ENCODE measurements at regions not wholly inside any gene's neighbourhood (a gene's known extent, or its start where the extent isn't known, plus 50 kb on each side); places are given as distances from the start of the nearest gene placed in this dataset.

DNA sequence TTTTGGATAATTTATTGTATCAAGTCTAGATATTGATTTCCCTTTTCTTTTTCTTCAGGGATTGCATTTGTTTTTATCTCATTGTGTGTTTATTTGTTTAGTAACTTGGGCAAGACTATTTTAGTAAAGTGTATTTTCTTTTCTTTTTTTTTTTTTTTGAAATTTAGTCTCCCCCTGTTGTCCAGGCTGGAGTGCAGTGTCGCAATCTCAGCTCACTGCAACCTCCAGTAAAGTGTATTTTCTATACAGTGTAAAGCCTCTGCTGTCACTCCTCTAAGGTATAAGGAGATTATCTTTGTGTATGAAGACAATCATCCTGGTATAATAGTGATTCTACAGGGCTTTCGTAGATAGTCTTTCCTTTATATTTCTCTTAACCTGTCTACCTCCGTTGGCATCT, 2546.0 kb downstream of the PCDH9 start:
- Histone ChIP-seq H3K9me3 (peaks cover 7% of the 10 kb centered on the region), H3K4me1 (no peaks in the 10 kb centered on the region), H3K36me3 (no peaks in the 10 kb centered on the region), H3K27me3 (ENCODE audit: low read depth) (no peaks in the 10 kb centered on the region), H3K27ac (no peak overlapping the region), H3K4me3 (no peak overlapping the region)
- ATAC-seq = no peak
- TF ChIP-seq, protein P1, sequence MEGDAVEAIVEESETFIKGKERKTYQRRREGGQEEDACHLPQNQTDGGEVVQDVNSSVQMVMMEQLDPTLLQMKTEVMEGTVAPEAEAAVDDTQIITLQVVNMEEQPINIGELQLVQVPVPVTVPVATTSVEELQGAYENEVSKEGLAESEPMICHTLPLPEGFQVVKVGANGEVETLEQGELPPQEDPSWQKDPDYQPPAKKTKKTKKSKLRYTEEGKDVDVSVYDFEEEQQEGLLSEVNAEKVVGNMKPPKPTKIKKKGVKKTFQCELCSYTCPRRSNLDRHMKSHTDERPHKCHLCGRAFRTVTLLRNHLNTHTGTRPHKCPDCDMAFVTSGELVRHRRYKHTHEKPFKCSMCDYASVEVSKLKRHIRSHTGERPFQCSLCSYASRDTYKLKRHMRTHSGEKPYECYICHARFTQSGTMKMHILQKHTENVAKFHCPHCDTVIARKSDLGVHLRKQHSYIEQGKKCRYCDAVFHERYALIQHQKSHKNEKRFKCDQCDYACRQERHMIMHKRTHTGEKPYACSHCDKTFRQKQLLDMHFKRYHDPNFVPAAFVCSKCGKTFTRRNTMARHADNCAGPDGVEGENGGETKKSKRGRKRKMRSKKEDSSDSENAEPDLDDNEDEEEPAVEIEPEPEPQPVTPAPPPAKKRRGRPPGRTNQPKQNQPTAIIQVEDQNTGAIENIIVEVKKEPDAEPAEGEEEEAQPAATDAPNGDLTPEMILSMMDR (IDR thresholded peaks at IDR 0.05) = no peak
- no peak for DNase-seq
- intact Hi-C loops (cut with DNase I) = no loop called here

DNA sequence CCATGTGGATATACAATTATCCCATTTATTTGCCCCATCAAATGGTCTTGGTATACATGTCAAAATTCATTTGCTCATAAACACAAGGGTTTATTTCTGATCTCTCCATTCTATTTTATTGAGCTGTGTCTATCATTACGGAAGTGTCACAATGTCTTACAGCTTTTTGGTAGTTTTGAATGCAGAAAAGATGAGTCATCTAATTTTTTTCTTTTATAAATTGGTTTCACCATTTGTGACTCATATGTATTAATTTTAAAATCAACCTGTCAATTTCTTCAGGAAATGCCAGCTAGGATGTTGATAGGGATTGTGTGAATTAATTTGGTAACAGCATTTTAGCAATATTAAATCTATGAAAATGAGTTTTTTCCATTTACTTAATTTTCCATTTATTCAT, 2549.4 kb downstream of the PCDH9 start:
- no peak overlapping the region for H3K4me3 ChIP-seq
- H3K9me3 ChIP-seq = peaks cover 7% of the 10 kb centered on the region
- no peaks in the 10 kb centered on the region for H3K27me3 ChIP-seq (ENCODE audit: low read depth)
- H3K4me1 ChIP-seq = no peaks in the 10 kb centered on the region
- TF ChIP-seq, protein P1 (IDR thresholded peaks at IDR 0.05) = no peak
- intact Hi-C loops (cut with DNase I) = no loop called here
- no peaks in the 10 kb centered on the region for H3K36me3 ChIP-seq
- H3K27ac ChIP-seq = no peak overlapping the region
- ATAC-seq = no peak
- no peak for DNase-seq

GRCh38 chr13:64675255-64675892, 2554.8 kb downstream of the PCDH9 start:
- intact Hi-C loops (cut with DNase I) = no loop called here
- Histone ChIP-seq H3K4me1 (no peaks in the 10 kb centered on the region), H3K27ac (no peak overlapping the region), H3K36me3 (no peaks in the 10 kb centered on the region), H3K9me3 (peaks cover 3% of the 10 kb centered on the region), H3K4me3 (no peak overlapping the region), H3K27me3 (ENCODE audit: low read depth) (no peaks in the 10 kb centered on the region)
- TF ChIP-seq, protein P1 (IDR thresholded peaks at IDR 0.05) = no peak
- no peak for ATAC-seq
- no peak for DNase-seq

GRCh38 chr13:64674126-64674525, 2556.0 kb downstream of the PCDH9 start:
- intact Hi-C loops (cut with DNase I) = no loop called here
- no peaks in the 10 kb centered on the region for H3K36me3 ChIP-seq
- TF ChIP-seq, protein P1 (IDR thresholded peaks at IDR 0.05) = no peak
- no peaks in the 10 kb centered on the region for H3K9me3 ChIP-seq
- no peaks in the 10 kb centered on the region for H3K27me3 ChIP-seq (ENCODE audit: low read depth)
- ATAC-seq = no peak
- H3K4me3 ChIP-seq = no peak overlapping the region
- no peak for DNase-seq
- no peaks in the 10 kb centered on the region for H3K4me1 ChIP-seq
- H3K27ac ChIP-seq = no peak overlapping the region

GRCh38 chr13:64672751-64673150, 2557.4 kb downstream of the PCDH9 start:
- TF ChIP-seq, protein P1 (IDR thresholded peaks at IDR 0.05) = no peak
- Histone ChIP-seq H3K27me3 (ENCODE audit: low read depth) (no peaks in the 10 kb centered on the region), H3K36me3 (no peaks in the 10 kb centered on the region), H3K27ac (no peak overlapping the region), H3K9me3 (no peaks in the 10 kb centered on the region), H3K4me3 (no peak overlapping the region), H3K4me1 (no peaks in the 10 kb centered on the region)
- DNase-seq (no peak), ATAC-seq (no peak)
- intact Hi-C loops (cut with DNase I) = no loop called here

All from lower lobe of right lung (tissue), 2 donors.